Brain pericyte (primary cell): ENCODE measurements at regions not wholly inside any gene's neighbourhood (a gene's known extent, or its start where the extent isn't known, plus 50 kb on each side); places are given as distances from the start of the nearest gene placed in this dataset.
A peak's percentile ranks its signal among the peaks of the same experiment; 100 is the strongest.

Experiments
- DNase-seq: peaks from one replicate; pipeline ENCODE4 v3.0.0-alpha.2; 2012; ENCODE audit warnings: low read depth, low spot score

DNA sequence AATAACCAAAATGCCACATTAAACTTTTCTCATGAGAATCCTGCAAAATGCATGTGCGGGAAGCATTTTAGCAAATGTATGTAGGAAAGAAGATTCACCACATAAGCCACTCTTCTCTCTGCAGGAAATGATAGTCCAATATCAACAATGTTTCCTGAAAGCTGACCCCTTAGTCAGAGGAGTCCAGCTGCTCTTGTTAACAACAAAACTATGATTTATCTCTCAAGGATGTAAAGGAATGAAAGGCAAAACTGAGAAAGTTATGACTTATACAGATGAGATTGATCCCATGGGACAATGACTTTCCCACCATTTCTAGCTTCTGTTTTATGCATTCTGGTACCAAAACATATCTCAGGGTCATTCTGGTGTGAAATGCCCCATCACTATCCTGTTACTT, 125.0 kb upstream of the EDNRA start:
- peak; percentile 94 for DNase-seq

GRCh38 chr4:147360301-147360700, 120.6 kb upstream of the EDNRA start:
- peak; percentile 74 for DNase-seq

GRCh38 chr4:147361726-147362125, 119.2 kb upstream of the EDNRA start:
- DNase-seq = peak; percentile 80

DNA sequence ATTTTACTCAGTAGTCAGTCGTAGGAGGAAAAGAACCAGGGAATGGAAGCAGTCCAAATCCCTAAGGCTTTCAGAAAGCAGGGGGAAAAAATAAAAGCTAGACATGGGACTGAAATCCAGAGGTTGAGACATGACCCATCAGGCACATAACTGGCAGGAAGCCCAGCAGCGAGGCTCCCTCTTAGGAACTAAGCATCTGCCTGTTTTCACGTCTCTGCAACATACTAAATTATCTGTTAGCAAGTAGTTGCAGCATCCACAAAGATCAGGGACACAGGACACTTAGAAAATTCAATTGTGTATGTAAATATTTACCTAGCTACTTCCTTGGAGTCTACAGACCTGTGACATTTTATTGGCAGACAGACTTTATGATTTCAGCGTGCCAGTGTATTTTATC, 118.0 kb upstream of the EDNRA start:
- DNase-seq = peak; percentile 58

DNA sequence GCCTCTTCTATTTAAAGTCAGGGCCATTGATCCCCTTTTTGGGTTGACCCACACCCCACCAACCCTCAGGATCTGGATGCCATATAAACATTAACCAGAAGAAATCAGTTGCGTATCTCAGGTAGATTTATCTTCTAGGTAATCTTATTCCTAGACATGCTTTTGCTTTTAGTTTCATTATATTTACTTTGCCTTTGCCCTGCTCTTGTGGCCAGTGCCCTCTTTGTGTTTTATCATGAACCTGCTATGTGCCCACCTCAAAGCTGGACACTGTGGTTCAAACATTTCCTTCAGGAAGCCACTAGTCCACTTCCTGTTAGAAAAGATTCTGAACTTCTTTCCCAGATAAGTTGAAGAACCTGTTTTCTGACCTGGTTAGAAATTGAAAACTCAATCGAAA, 117.4 kb upstream of the EDNRA start:
- DNase-seq = no peak

DNA sequence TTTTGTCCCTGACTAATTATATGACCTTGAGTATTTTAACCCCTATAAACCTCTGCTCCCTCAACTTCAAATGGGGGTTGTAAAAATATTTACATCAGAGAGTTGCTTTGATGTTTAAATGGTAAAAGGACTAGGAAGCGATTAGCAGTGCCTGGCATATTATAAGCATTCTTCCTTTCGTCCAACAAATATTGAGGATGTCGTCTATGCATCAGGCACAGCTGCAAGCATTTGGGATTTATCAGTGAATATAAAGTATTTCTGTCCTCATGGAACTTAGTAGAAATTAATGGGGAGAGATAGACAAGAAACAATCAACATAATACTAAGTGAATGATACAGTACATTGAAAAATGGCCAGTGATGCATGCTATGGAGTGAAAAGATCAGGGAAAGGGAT, 115.5 kb upstream of the EDNRA start:
- DNase-seq = no peak

DNA sequence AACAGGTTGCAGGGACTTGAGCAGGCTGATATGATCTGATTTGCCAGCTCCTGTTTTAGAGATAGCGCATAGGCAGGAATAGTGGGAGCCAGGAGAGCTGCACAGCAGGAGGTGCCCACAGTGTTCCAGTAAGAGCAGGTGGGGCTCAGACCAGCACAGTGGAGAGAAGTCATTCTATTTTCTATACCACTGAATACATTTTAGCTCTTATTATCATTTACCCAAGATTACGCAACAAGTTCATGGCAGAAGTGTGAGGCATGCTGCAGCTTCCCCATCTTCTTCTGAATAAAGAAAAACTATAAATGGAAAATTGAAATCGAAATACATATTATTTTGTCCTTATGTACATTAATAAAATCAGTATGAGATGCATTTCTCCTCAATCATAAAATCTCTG, 114.7 kb upstream of the EDNRA start:
- DNase-seq = no peak

DNA sequence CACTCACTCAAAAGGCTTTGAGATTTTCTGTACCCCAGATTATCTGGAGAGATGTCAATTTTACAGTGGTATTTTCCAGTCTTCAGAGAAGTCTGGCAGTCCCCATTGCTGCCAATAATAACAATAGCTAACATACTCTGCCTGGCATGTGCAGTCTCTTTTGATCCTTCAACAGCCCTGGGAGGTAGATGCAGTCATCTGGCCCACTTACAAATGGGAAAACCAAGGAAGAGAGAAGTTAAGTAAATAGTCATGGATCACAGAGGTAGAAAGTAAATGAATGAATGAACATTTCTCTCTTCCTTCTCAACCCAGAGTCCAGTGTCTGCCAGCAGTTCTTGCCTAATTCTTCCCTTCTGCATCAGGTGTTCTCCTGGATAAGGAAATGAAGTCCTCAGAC, 113.0 kb upstream of the EDNRA start:
- no peak for DNase-seq

DNA sequence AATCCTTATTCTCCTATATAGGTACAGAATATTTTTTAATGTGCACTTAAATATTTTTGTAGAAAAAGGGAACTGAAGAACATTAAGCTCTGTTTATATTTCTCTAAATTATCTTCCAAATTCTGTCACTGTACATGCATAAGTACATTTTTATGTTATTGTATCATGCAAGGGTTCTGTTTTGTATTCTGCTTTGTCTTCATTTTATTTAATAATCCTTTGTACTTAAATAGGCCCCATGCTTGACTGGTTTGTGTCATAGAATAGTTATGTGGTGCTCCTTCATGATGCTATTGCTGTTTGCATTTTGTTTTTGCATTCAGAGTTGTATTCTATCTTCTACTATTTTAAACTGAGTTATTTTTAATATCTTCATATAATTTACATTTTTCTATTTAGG, 111.9 kb upstream of the EDNRA start:
- DNase-seq = no peak

DNA sequence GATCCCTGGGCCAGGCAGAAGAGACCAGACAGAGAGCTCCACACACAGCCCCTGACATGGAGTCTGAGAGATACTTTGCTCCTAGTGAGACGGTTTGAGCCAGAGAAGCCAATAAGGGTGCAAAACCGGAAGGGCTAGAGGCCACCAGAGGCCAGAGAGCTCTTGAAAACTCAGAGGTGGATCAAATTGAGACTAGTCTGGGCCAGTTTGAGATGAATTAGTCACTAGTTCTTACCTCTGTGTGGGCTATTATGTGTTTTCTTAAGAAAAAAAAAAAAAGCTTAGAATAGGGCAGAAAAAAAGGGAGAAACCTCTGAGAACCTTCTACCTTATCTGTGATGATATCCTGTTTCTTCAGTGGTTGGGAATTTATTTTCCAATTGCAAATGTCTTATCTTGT, 110.4 kb upstream of the EDNRA start:
- DNase-seq = no peak

DNA sequence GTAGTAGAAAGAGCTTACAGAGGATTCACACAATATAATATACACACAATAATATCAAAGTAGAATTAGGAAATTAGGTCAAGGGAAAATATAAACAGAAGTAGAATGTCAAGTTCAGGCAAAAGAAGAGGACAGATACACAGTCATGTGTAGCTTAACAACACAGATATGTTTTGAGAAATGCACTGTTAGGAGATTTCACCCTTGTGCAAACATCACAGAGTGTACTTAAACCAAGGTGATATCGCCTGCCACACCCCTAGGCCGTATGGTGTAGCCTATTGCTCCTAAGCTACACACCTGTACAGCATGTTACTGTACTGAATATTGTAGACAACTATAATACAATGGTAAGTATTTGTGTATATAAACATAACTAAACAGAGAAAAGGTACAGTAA, 110.0 kb upstream of the EDNRA start:
- DNase-seq = no peak

GRCh38 chr4:147371661-147372060, 109.2 kb upstream of the EDNRA start:
- no peak for DNase-seq

DNA sequence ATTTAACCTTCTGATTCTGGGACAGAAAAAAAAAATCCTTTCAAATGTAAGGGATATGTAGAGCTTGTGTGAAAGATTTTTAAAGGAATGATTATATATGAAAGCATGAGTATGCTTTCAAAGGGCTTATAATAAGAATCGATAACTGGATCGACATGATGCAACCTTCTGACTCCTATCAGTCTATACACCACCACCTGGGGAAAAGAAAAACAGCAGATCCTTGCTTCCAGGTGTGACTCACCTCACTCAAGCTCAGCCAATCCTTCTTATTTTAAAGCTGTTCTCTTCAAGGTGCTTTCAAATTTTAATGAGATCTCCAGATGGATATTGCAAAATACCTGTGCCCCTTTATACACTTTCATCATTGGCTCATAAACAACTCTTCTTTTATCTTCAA, 102.1 kb upstream of the EDNRA start:
- no peak for DNase-seq

DNA sequence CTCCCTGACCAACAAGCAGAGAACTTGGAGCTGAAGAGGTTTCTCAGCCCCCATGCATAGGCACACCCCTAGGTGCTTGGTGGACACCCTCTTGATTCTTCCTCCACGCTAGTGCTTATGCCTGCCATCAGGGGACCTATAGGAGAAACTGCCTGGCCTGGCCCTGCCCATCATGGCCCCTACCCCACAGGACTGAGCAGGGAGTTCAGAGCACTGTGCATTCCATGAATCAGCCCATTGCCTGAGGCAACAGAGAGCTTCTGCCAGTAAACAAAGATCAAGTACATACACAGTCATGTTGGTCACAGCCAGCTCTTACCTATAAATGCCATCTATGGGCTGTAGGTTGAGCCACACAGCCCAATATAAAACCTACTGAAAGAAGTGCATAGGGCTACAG, 99.1 kb upstream of the EDNRA start:
- no peak for DNase-seq

- no peak for DNase-seq
Observed at GRCh38 chr4:147388018-147388417, 92.9 kb upstream of the EDNRA start.

GRCh38 chr4:147396105-147396504, 84.8 kb upstream of the EDNRA start:
- DNase-seq = no peak

- no peak for DNase-seq
Observed at GRCh38 chr4:147398556-147398955, 82.3 kb upstream of the EDNRA start.

GRCh38 chr4:147400721-147401120, 80.2 kb upstream of the EDNRA start:
- no peak for DNase-seq

DNA sequence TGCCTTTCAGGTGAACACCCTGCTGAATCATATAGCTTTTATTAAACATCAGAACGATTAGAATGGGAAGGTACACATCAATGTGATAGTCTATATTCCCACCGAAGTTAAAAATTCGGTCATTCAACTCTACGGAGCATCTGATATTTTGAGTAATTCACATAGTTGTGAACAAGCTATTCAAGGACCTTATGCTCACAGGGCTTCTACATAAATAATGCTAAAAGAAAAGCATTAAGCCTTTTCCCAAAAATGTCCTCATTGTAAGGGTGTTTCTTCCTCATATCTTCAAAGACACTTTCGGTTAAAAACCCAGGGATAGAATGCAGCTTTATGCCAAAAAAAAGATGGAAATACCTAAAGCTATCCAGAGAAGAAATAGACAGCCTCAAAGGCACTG, 79.7 kb upstream of the EDNRA start:
- no peak for DNase-seq

- no peak for DNase-seq
Observed at GRCh38 chr4:147407261-147408045, 73.4 kb upstream of the EDNRA start.

DNA sequence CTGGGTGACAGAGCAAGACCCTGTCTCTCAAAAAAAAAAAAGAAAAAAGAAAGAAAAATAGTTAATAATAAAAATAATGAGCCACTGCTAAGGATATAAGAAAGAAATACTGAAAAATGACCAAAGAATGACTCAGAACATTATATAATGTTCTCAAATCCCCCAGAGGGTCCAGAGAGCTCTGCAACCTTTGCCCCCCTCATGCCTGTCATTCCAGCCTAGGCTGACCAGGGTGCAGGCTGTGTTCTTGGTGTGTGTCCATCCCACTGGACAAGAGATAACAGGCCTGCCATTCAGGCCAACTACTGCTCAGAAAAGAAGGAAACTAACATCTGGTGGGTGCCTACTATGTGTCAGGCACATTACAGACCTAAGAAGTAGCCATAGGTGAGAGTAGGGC, 72.7 kb upstream of the EDNRA start:
- DNase-seq = no peak

- DNase-seq = no peak
Observed at GRCh38 chr4:147409350-147409749, 71.5 kb upstream of the EDNRA start.

DNA sequence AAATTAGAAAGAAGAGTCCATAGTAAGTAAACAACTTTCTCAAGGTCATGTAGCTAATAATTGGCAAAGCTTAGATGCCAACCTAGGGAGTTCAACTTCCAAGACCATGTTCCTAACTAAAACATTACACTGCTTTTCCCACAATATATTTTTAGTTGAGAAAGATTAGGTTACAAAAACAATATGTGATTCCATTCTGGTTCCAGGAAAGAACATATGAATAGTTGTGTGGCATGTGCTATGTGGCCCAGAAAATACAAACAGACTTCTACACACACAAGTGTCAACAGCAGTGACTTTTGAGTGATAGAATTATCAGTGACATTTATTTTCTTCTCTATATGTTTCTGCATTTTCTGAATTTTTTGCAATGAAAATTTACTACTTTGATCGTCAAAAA, 62.7 kb upstream of the EDNRA start:
- peak; percentile 12 for DNase-seq

- no peak for DNase-seq
Observed at GRCh38 chr4:147421456-147421855, 59.4 kb upstream of the EDNRA start.
